AG10803 (cell line): ENCODE measurements at regions not wholly inside any gene's neighbourhood (a gene's known extent, or its start where the extent isn't known, plus 50 kb on each side); places are given as distances from the start of the nearest gene placed in this dataset.
"Not testable (repeated sequence)": the region's sequence is repeated elsewhere in the genome, so short reads cannot be mapped to it uniquely, and the experiment has no call there.

Experiments used
- DNase-seq: peaks from one replicate; pipeline ENCODE4 v3.0.0; 2010; ENCODE audit warnings: low read depth
- H3K4me3 ChIP-seq: 2 replicates; pipeline ENCODE4 v1.5.1; 2011; ENCODE audit warnings: mild to moderate bottlenecking, low read length, control low read depth
- CTCF ChIP-seq: conservative IDR thresholded peaks from 2 replicates; pipeline ENCODE4 v1.5.1; 2011; ENCODE audit warnings: mild to moderate bottlenecking, low read length, control low read depth, inconsistent platforms

DNA sequence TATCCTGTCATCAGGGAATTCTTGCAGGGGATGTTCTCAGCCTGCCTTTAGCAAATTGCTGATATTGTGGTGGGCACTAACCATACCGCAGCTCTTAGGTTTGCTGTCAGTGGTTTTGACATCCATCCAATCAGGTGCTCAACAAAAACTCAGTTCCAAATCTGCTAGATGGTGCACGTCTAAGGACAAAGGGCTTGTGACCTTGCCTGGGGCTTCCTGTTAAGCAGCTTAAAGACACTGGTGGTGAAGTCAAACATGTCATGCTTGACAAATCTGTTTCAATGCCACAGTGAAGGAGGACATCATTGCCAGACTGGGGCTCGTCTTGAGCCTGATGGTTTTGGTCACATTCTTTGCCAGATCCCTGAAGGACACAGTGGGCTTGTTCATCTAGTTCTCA is 179.8 kb upstream of the NOX3 start:
- no peak for TF ChIP-seq CTCF
- H3K4me3 ChIP-seq = no peak overlapping the region
- no peak for DNase-seq

- DNase-seq = no peak
- TF ChIP-seq CTCF = no peak
- no peak overlapping the region for H3K4me3 ChIP-seq
Measured at GRCh38 chr6:155630085-155630484, 174.4 kb upstream of the NOX3 start.

DNA sequence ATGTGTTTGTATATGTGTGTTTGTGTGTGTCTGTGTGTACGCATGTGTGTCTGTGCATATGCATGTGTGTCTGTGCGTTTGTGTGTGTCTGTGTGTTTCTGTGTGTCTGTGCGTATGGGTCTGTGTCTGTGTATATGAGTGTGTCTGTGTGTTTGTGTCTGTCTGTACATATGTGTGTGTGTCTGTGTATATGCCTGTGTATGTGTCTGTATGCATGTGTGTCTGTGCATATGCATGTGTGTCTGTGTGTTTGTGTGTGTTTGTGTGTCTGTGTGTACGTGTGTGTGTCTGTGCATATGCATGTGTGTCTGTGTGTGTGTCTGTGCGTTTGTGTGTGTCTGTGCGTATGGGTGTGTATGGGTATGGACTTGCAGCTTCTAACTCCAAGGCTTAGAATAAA is 174.0 kb upstream of the NOX3 start:
- H3K4me3 ChIP-seq = no peak overlapping the region
- DNase-seq = no peak
- no peak for TF ChIP-seq CTCF

GRCh38 chr6:155628306-155628705 is 172.7 kb upstream of the NOX3 start:
- H3K4me3 ChIP-seq = no peak overlapping the region
- no peak for TF ChIP-seq CTCF
- no peak for DNase-seq

DNA sequence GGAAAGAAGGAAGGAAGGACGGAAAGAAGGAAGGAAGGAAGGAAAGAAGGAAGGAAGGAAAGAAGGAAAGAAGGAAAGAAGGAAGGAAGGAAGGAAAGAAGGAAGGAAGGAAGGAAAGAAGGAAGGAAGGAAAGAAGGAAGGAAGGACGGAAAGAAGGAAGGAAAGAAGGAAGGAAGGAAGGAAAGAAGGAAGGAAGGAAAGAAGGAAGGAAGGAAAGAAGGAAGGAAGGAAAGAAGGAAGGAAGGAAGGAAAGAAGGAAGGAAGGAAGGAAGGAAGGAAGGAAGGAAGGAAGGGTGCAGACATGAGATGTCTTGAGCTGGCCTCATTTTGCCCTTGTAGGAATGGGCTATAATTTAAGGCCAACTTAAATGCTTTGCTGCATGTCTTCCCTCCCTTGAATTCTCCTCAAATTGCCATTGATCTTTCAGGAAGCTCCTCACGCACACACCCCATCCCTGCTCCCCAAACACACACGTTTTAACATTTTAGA is 172.1 kb upstream of the NOX3 start:
- not testable (repeated sequence) for H3K4me3 ChIP-seq, DNase-seq

- no peak overlapping the region for H3K4me3 ChIP-seq
- TF ChIP-seq CTCF = no peak
Measured at GRCh38 chr6:155623450-155624178, 168.0 kb upstream of the NOX3 start.

GRCh38 chr6:155614606-155615005 is 159.0 kb upstream of the NOX3 start:
- no peak for DNase-seq
- H3K4me3 ChIP-seq = no peak overlapping the region
- no peak for TF ChIP-seq CTCF

More at GRCh38 chr6:155623450-155624178, 168.0 kb upstream of the NOX3 start:
- no peak for DNase-seq
